Neural progenitor cell (in vitro differentiated cells): ENCODE measurements at regions not wholly inside any gene's neighbourhood (a gene's known extent, or its start where the extent isn't known, plus 50 kb on each side); places are given as distances from the start of the nearest gene placed in this dataset.

ENCODE experiments used
- EZH2phosphoT487 ChIP-seq: fragments of 200-600 bp; sonication (generic); IDR thresholded peaks from 2 replicates; pipeline ENCODE4 v1.6.1; 2017; ENCODE audit warnings: antibody characterized with exemption
- TF ChIP-seq, protein P1 (sequence below): fragments of 200-600 bp; sonication (generic); IDR thresholded peaks from 2 replicates; pipeline ENCODE4 v1.5.1; 2017; ENCODE audit warnings: antibody characterized with exemption, mild to moderate bottlenecking

- TF ChIP-seq, protein P1, sequence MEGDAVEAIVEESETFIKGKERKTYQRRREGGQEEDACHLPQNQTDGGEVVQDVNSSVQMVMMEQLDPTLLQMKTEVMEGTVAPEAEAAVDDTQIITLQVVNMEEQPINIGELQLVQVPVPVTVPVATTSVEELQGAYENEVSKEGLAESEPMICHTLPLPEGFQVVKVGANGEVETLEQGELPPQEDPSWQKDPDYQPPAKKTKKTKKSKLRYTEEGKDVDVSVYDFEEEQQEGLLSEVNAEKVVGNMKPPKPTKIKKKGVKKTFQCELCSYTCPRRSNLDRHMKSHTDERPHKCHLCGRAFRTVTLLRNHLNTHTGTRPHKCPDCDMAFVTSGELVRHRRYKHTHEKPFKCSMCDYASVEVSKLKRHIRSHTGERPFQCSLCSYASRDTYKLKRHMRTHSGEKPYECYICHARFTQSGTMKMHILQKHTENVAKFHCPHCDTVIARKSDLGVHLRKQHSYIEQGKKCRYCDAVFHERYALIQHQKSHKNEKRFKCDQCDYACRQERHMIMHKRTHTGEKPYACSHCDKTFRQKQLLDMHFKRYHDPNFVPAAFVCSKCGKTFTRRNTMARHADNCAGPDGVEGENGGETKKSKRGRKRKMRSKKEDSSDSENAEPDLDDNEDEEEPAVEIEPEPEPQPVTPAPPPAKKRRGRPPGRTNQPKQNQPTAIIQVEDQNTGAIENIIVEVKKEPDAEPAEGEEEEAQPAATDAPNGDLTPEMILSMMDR: no peak
- TF ChIP-seq EZH2phosphoT487: no peak
Measured at GRCh38 chr5:101866473-101866872, 429.6 kb downstream of the SLCO4C1 start.
